Spleen (tissue), 7 donors: ENCODE measurements at regions not wholly inside any gene's neighbourhood (a gene's known extent, or its start where the extent isn't known, plus 50 kb on each side); places are given as distances from the start of the nearest gene placed in this dataset.

ENCODE experiments used
- POLR2A ChIP-seq, 3 donors: fragments of 450-650 bp; IDR thresholded peaks; one replicate each; pipeline ENCODE4 v1.5.1; 2017; ENCODE audit warnings: antibody characterized with exemption in 3 of 3, mild to moderate bottlenecking in 1 of 3
- POLR2AphosphoS5 ChIP-seq, 3 donors: sonication (generic); formaldehyde crosslinking; IDR thresholded peaks; one replicate each; pipeline ENCODE4 v1.5.1; 2017; ENCODE audit warnings: antibody characterized with exemption in 3 of 3
- TF ChIP-seq, protein P1 (sequence below), 11 experiments: fragments of 200-600 bp in 7 of 11; fragments of 450-650 bp in 4 of 11; sonication (generic) in 4 of 11; IDR thresholded peaks in 8 of 11; conservative IDR thresholded peaks in 3 of 11; 1 replicate in 7 of 11; 2 replicates in 4 of 11; pipeline versions ENCODE4 v1.4.0 to v1.8.0; 2016 to 2021; ENCODE audit warnings: antibody characterized with exemption in 11 of 11, inconsistent platforms in 4 of 11, mild to moderate bottlenecking in 1 of 11
- donor health status: DM: no; HTN: no; CAD: no; lungs with moderate emphysema.
- donor health status: DM: no; HTN: no; CAD: no.
- donor health status: DM: no; HTN: no; CAD: no.

DNA sequence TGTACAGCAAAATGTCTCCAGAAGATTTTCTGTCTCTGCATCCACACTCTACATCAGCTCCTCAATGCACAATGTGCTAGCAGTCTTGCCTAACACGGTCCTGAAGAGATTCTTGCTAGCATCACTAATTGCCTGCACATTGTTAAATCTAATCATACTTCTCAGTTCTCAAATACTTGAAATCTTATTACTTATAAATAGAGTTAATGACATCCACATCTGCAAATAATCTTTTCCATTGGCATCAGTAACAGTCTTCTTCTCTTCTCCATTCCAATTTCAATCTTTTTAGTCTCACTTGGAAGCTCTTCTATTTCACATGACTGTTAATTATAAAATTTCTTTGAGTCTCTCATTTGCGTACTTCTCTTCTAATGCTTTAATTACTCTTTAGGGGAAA, 630.5 kb upstream of the SLITRK6 start:
- TF ChIP-seq, protein P1, sequence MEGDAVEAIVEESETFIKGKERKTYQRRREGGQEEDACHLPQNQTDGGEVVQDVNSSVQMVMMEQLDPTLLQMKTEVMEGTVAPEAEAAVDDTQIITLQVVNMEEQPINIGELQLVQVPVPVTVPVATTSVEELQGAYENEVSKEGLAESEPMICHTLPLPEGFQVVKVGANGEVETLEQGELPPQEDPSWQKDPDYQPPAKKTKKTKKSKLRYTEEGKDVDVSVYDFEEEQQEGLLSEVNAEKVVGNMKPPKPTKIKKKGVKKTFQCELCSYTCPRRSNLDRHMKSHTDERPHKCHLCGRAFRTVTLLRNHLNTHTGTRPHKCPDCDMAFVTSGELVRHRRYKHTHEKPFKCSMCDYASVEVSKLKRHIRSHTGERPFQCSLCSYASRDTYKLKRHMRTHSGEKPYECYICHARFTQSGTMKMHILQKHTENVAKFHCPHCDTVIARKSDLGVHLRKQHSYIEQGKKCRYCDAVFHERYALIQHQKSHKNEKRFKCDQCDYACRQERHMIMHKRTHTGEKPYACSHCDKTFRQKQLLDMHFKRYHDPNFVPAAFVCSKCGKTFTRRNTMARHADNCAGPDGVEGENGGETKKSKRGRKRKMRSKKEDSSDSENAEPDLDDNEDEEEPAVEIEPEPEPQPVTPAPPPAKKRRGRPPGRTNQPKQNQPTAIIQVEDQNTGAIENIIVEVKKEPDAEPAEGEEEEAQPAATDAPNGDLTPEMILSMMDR (IDR thresholded peaks at IDR 0.05 in 8 of 11, conservative IDR thresholded peaks at IDR 0.05 in 3 of 11) = no peak
- TF ChIP-seq POLR2A (IDR thresholded peaks at IDR 0.05) (no peak), POLR2AphosphoS5 (IDR thresholded peaks at IDR 0.05) (no peak)
